ENCODE measurements at regions not wholly inside any gene's neighbourhood (a gene's known extent, or its start where the extent isn't known, plus 50 kb on each side); places are given as distances from the start of the nearest gene placed in this dataset.

DNA sequence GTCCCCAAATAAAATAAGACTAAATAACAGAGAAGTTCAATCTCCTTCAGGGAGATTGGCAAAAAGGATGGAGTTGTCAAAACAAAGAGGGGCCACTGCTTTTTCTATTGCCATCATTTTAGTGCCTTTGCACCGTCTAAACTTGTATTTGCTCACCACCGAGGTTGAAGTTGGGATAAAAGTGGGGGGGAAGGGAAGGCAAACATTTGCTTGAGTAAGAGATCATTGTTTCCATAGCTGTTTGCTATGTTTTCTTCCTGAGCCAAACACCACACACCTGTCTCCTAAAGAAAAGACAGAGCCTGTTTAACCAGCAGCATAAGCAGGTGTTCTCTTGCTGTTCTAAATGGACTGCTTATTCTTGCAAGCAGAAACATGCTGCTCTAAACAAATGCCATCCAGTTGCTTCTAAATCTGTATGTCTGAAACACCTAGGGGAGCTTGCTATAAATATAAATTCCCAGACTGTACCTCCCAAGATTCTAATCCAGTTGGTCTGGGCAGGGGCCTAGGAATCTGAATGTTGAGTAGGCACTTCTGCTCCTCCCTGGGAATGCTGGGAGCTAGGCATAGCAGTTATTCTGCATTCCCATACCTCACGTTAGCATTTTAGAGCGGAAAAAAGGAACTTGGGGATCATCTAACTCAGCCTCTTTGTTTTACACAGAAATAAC lies 179.4 kb upstream of the ARL4C start:
- TF ChIP-seq, protein P1, sequence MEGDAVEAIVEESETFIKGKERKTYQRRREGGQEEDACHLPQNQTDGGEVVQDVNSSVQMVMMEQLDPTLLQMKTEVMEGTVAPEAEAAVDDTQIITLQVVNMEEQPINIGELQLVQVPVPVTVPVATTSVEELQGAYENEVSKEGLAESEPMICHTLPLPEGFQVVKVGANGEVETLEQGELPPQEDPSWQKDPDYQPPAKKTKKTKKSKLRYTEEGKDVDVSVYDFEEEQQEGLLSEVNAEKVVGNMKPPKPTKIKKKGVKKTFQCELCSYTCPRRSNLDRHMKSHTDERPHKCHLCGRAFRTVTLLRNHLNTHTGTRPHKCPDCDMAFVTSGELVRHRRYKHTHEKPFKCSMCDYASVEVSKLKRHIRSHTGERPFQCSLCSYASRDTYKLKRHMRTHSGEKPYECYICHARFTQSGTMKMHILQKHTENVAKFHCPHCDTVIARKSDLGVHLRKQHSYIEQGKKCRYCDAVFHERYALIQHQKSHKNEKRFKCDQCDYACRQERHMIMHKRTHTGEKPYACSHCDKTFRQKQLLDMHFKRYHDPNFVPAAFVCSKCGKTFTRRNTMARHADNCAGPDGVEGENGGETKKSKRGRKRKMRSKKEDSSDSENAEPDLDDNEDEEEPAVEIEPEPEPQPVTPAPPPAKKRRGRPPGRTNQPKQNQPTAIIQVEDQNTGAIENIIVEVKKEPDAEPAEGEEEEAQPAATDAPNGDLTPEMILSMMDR (IDR thresholded peaks at IDR 0.05), result no peak
- TF ChIP-seq POLR2A (IDR thresholded peaks at IDR 0.05), result no peak

Data from tibial nerve (tissue), 3 donors.